Mesenchymal stem cell (in vitro differentiated cells and primary cell): ENCODE measurements at regions not wholly inside any gene's neighbourhood (a gene's known extent, or its start where the extent isn't known, plus 50 kb on each side); places are given as distances from the start of the nearest gene placed in this dataset.

ENCODE experiments used
- DNase-seq: peaks from one replicate; pipeline ENCODE4 v3.0.0-alpha.2; 2013
- H2AFZ ChIP-seq: one replicate; pipeline ENCODE4 v1.6.1; 2013; ENCODE audit warnings: low read depth, mild to moderate bottlenecking, control low read depth, inconsistent platforms, low read length, moderate library complexity
- H2AK5ac ChIP-seq: 2 replicates; pipeline ENCODE4 v1.6.1; 2013; ENCODE audit warnings: low read length, moderate library complexity, mild to moderate bottlenecking, inconsistent platforms; ENCODE audit not compliant: severe bottlenecking
- H2BK120ac ChIP-seq: one replicate; pipeline ENCODE4 v1.6.1; 2013; ENCODE audit warnings: low read depth, mild to moderate bottlenecking, inconsistent platforms, low read length, moderate library complexity
- H2BK12ac ChIP-seq, 2 experiments: one replicate each; pipeline ENCODE4 v1.6.1; 2013; ENCODE audit warnings: inconsistent platforms in 2 of 2, low read length in 2 of 2, mild to moderate bottlenecking in 2 of 2, moderate library complexity in 2 of 2, control low read depth in 1 of 2
- H2BK15ac ChIP-seq: one replicate; pipeline ENCODE4 v1.6.1; 2013; ENCODE audit warnings: mild to moderate bottlenecking, low read depth, inconsistent platforms; ENCODE audit not compliant: poor library complexity, severe bottlenecking
- H2BK5ac ChIP-seq: 2 replicates; pipeline ENCODE4 v1.6.1; 2013; ENCODE audit warnings: low read depth, mild to moderate bottlenecking, low read length, control low read depth, inconsistent platforms; ENCODE audit not compliant: poor library complexity, severe bottlenecking
- H3K14ac ChIP-seq, 2 experiments: one replicate each; pipeline ENCODE4 v1.6.1; 2013; ENCODE audit warnings: inconsistent platforms in 2 of 2, low read length in 2 of 2, control low read depth in 1 of 2, mild to moderate bottlenecking in 1 of 2, moderate library complexity in 1 of 2
- H3K18ac ChIP-seq, 2 experiments: one replicate each; pipeline ENCODE4 v1.6.1; 2013; ENCODE audit warnings: inconsistent platforms in 2 of 2, low read length in 2 of 2, control low read depth in 1 of 2, low read depth in 1 of 2, mild to moderate bottlenecking in 1 of 2
- H3K23ac ChIP-seq, 2 experiments: one replicate each; pipeline ENCODE4 v1.6.1; 2013; ENCODE audit warnings: inconsistent platforms in 2 of 2, low read length in 2 of 2, mild to moderate bottlenecking in 2 of 2, moderate library complexity in 2 of 2, control low read depth in 1 of 2
- H3K27ac ChIP-seq: 2 replicates; pipeline ENCODE4 v1.5.1; 2013; ENCODE audit warnings: mild to moderate bottlenecking, moderate library complexity, low read length, control low read depth, inconsistent platforms; ENCODE audit not compliant: poor library complexity, severe bottlenecking
- H3K27me3 ChIP-seq, 2 experiments: 2 replicates each; pipeline versions ENCODE4 v1.6.1 to v1.7.0; 2013; ENCODE audit warnings: low read length in 2 of 2, mild to moderate bottlenecking in 2 of 2, moderate library complexity in 2 of 2, control low read depth in 1 of 2, inconsistent platforms in 1 of 2; ENCODE audit not compliant: control insufficient read depth in 1 of 2, insufficient read depth in 1 of 2
- H3K36me3 ChIP-seq, 2 experiments: 2 replicates each; pipeline versions ENCODE4 v1.6.1 to v1.7.0; 2013; ENCODE audit warnings: low read length in 2 of 2, control low read depth in 1 of 2, inconsistent platforms in 1 of 2, low read depth in 1 of 2, mild to moderate bottlenecking in 1 of 2; ENCODE audit not compliant: insufficient read depth in 2 of 2, control insufficient read depth in 1 of 2
- H3K4ac ChIP-seq, 2 experiments: one replicate each; pipeline ENCODE4 v1.6.1; 2013; ENCODE audit warnings: inconsistent platforms in 2 of 2, low read length in 2 of 2, mild to moderate bottlenecking in 2 of 2, moderate library complexity in 2 of 2, control low read depth in 1 of 2, low read depth in 1 of 2
- H3K4me1 ChIP-seq: 2 replicates; pipeline ENCODE4 v1.6.1; 2013; ENCODE audit warnings: low read depth, low read length, control low read depth; ENCODE audit not compliant: control insufficient read depth, insufficient read depth
- H3K4me2 ChIP-seq: 2 replicates; pipeline ENCODE4 v1.6.1; 2013; ENCODE audit warnings: low read length, mild to moderate bottlenecking, inconsistent platforms; ENCODE audit not compliant: poor library complexity, severe bottlenecking
- H3K4me3 ChIP-seq, 2 experiments: 2 replicates each; pipeline versions ENCODE4 v1.5.1 to v1.7.0; 2013; ENCODE audit warnings: low read length in 2 of 2, mild to moderate bottlenecking in 2 of 2, control low read depth in 1 of 2, low read depth in 1 of 2; ENCODE audit not compliant: insufficient read depth in 1 of 2
- H3K79me1 ChIP-seq: replicated peaks from 2 replicates; pipeline ENCODE4 v1.6.1; 2013; ENCODE audit warnings: mild to moderate bottlenecking, control low read depth, low read length, inconsistent platforms; ENCODE audit not compliant: poor library complexity, severe bottlenecking
- H3K9ac ChIP-seq: 2 replicates; pipeline ENCODE4 v1.7.0; 2013; ENCODE audit warnings: mild to moderate bottlenecking, low read length, moderate library complexity
- H3K9me3 ChIP-seq: 2 replicates; pipeline ENCODE4 v1.7.0; 2013; ENCODE audit warnings: mild to moderate bottlenecking, low read length; ENCODE audit not compliant: control insufficient read depth
- H4K8ac ChIP-seq: one replicate; pipeline ENCODE4 v1.6.1; 2013; ENCODE audit warnings: inconsistent platforms, mild to moderate bottlenecking, low read length, moderate library complexity
- H4K91ac ChIP-seq: one replicate; pipeline ENCODE4 v1.6.1; 2013; ENCODE audit warnings: mild to moderate bottlenecking, low read length, inconsistent platforms
- WGBS: methylation state at CpG from one replicate; pipeline ENCODE4 v1.1.7; 2013; ENCODE audit warnings: mixed read lengths; 5-methylcytosine and 5-hydroxymethylcytosine counted together

- Histone ChIP-seq H3K23ac (no peak overlapping the region), H2BK12ac (no peak overlapping the region), H3K27me3 (peaks cover 0 to 15% of the 10 kb centered on the region in 2 experiments), H3K4me3 (no peak overlapping the region), H3K9me3 (no peaks in the 10 kb centered on the region), H2BK5ac (no peak overlapping the region), H3K4me2 (no peak overlapping the region), H3K27ac (no peak overlapping the region), H3K36me3 (no peaks in the 10 kb centered on the region), H2BK120ac (no peak overlapping the region), H4K91ac (no peak overlapping the region), H2AFZ (no peak overlapping the region), H2BK15ac (no peak overlapping the region), H2AK5ac (no peak overlapping the region), H3K18ac (no peak overlapping the region), H3K4ac (no peak overlapping the region), H4K8ac (no peak overlapping the region), H3K79me1 (no peaks in the 10 kb centered on the region), H3K4me1 (no peaks in the 10 kb centered on the region), H3K14ac (no peak overlapping the region), H3K9ac (no peak overlapping the region)
- DNase-seq, result no peak
- 86% methylated on average over 4 of the region's 7 CpGs for WGBS
Observed at GRCh38 chr13:44165889-44166496, 207.6 kb upstream of the SERP2 start.

GRCh38 chr13:44169018-44169911 lies 204.4 kb upstream of the SERP2 start:
- Histone ChIP-seq H3K27me3 (no peaks in the 10 kb centered on the region), H3K79me1 (no peaks in the 10 kb centered on the region), H3K9ac (no peak overlapping the region), H3K23ac (no peak overlapping the region), H3K4me3 (no peak overlapping the region), H2AK5ac (no peak overlapping the region), H2BK15ac (no peak overlapping the region), H2BK12ac (no peak overlapping the region), H2BK120ac (no peak overlapping the region), H3K27ac (no peak overlapping the region), H2BK5ac (no peak overlapping the region), H2AFZ (no peak overlapping the region), H3K4me1 (no peaks in the 10 kb centered on the region), H3K18ac (no peak overlapping the region), H4K8ac (no peak overlapping the region), H3K4me2 (no peak overlapping the region), H4K91ac (no peak overlapping the region), H3K4ac (no peak overlapping the region), H3K9me3 (no peaks in the 10 kb centered on the region), H3K36me3 (no peaks in the 10 kb centered on the region), H3K14ac (no peak overlapping the region)
- WGBS, result 86% methylated on average over 2 of the region's 2 CpGs
- no peak for DNase-seq

GRCh38 chr13:44170731-44171130 lies 202.9 kb upstream of the SERP2 start:
- Histone ChIP-seq H3K14ac (no peak overlapping the region), H3K4ac (no peak overlapping the region), H3K27me3 (no peaks in the 10 kb centered on the region), H2AFZ (no peak overlapping the region), H4K8ac (no peak overlapping the region), H2BK5ac (no peak overlapping the region), H3K23ac (no peak overlapping the region), H3K4me2 (no peak overlapping the region), H3K9me3 (no peaks in the 10 kb centered on the region), H3K4me1 (peaks cover 10% of the 10 kb centered on the region), H3K79me1 (no peaks in the 10 kb centered on the region), H3K4me3 (no peak overlapping the region), H2BK120ac (no peak overlapping the region), H3K18ac (no peak overlapping the region), H3K9ac (no peak overlapping the region), H2AK5ac (no peak overlapping the region), H2BK15ac (no peak overlapping the region), H2BK12ac (no peak overlapping the region), H3K27ac (no peak overlapping the region), H4K91ac (no peak overlapping the region), H3K36me3 (no peaks in the 10 kb centered on the region)
- WGBS, result 91% methylated on average over 1 of the region's 1 CpG
- DNase-seq, result no peak

- Histone ChIP-seq H3K9me3 (no peaks in the 10 kb centered on the region), H3K36me3 (no peaks in the 10 kb centered on the region), H3K4me3 (no peak overlapping the region), H3K27me3 (no peaks in the 10 kb centered on the region), H3K4ac (no peak overlapping the region), H2BK120ac (no peak overlapping the region), H2AK5ac (no peak overlapping the region), H3K79me1 (no peaks in the 10 kb centered on the region), H3K4me2 (no peak overlapping the region), H2BK15ac (no peak overlapping the region), H2BK12ac (no peak overlapping the region), H2AFZ (no peak overlapping the region), H3K9ac (no peak overlapping the region), H2BK5ac (no peak overlapping the region), H3K4me1 (peaks cover 10% of the 10 kb centered on the region), H4K8ac (no peak overlapping the region), H4K91ac (no peak overlapping the region), H3K14ac (no peak overlapping the region), H3K18ac (no peak overlapping the region), H3K27ac (no peak overlapping the region), H3K23ac (no peak overlapping the region)
- WGBS, result 94% methylated on average over 1 of the region's 1 CpG
- no peak for DNase-seq
Observed at GRCh38 chr13:44171156-44171555, 202.5 kb upstream of the SERP2 start.
